H1 (cell line): ENCODE measurements at regions not wholly inside any gene's neighbourhood (a gene's known extent, or its start where the extent isn't known, plus 50 kb on each side); places are given as distances from the start of the nearest gene placed in this dataset.

Experiments used
- CTCF ChIA-PET: fragments of 300-600 bp; sonication (Branson Sonifier 250); formaldehyde crosslinking; loops from one replicate; lab custom pipeline; 2021; ENCODE audit not compliant: partially characterized antibody; lab: Charles Lee
- POLR2A ChIA-PET: fragments of 300-600 bp; sonication (Branson Sonifier 250); formaldehyde crosslinking; loops from one replicate; lab custom pipeline; 2021; ENCODE audit warnings: inconsistent platforms; ENCODE audit not compliant: partially characterized antibody; lab: Charles Lee
- DNase-seq, 2 experiments: peaks; one replicate each; pipeline versions ENCODE4 v3.0.0 to v3.0.0-alpha.2; 2010 to 2022; ENCODE audit warnings: low spot score in 2 of 2, low read depth in 1 of 2, mixed read lengths in 1 of 2
- FAIRE-seq: peaks from 2 replicates; lab custom pipeline; 2011; peaks lifted over from hg19 to GRCh38; lab: Jason Lieb, UNC
- H2AFZ ChIP-seq: 2 replicates; pipeline ENCODE4 v1.8.1; 2012; ENCODE audit warnings: low read length, inconsistent platforms
- H2AK5ac ChIP-seq: 2 replicates; pipeline ENCODE4 v1.6.1; 2013; ENCODE audit warnings: low read depth, low read length
- H2BK120ac ChIP-seq: replicated peaks from 2 replicates; pipeline ENCODE3; 2013; ENCODE audit warnings: low read depth, low read length, inconsistent platforms
- H2BK12ac ChIP-seq: 2 replicates; pipeline ENCODE4 v1.6.1; 2013; ENCODE audit warnings: low read depth, low read length
- H2BK15ac ChIP-seq: 2 replicates; pipeline ENCODE4 v1.6.1; 2013; ENCODE audit warnings: low read length
- H2BK20ac ChIP-seq: 2 replicates; pipeline ENCODE4 v1.6.1; 2013; ENCODE audit warnings: low read length
- H2BK5ac ChIP-seq: 2 replicates; pipeline ENCODE4 v1.6.1; 2013; ENCODE audit warnings: low read depth, low read length
- H3K14ac ChIP-seq: 2 replicates; pipeline ENCODE4 v1.6.1; 2013; ENCODE audit warnings: inconsistent platforms; ENCODE audit not compliant: insufficient read length
- H3K18ac ChIP-seq: 2 replicates; pipeline ENCODE4 v1.6.1; 2013; ENCODE audit warnings: low read length; ENCODE audit errors: extremely low read depth
- H3K23ac ChIP-seq: 2 replicates; pipeline ENCODE4 v1.6.1; 2013; ENCODE audit warnings: inconsistent platforms; ENCODE audit not compliant: insufficient read length
- H3K23me2 ChIP-seq: 2 replicates; pipeline ENCODE4 v1.6.1; 2013; ENCODE audit warnings: low read depth, low read length
- H3K27ac ChIP-seq: 2 replicates; pipeline ENCODE4 v1.6.1; 2011; ENCODE audit warnings: low read depth, low read length, inconsistent platforms
- H3K27me3 ChIP-seq, 4 experiments: replicated peaks in 1 of 4; 1 replicate in 1 of 4; 2 replicates in 3 of 4; pipeline versions ENCODE4 v1.6.1 to v1.8.1; 2011 to 2013; ENCODE audit warnings: low read length in 3 of 4, mild to moderate bottlenecking in 3 of 4, inconsistent platforms in 2 of 4, mixed read lengths in 2 of 4, moderate library complexity in 1 of 4; ENCODE audit not compliant: control insufficient read depth in 3 of 4, insufficient read depth in 3 of 4; ENCODE audit errors: extremely low read depth in 1 of 4
- H3K36me3 ChIP-seq, 4 experiments: 2 replicates each; pipeline versions ENCODE4 v1.6.1 to v1.8.1; 2011 to 2013; ENCODE audit warnings: mild to moderate bottlenecking in 4 of 4, low read length in 3 of 4, moderate library complexity in 2 of 4, control low read depth in 1 of 4, inconsistent platforms in 1 of 4; ENCODE audit not compliant: insufficient read depth in 4 of 4, control insufficient read depth in 2 of 4
- H3K4ac ChIP-seq: replicated peaks from 2 replicates; pipeline ENCODE3; 2013; ENCODE audit warnings: low read length, low read depth, mixed read lengths, inconsistent platforms; ENCODE audit not compliant: insufficient read length
- H3K4me1 ChIP-seq, 4 experiments: replicated peaks in 1 of 4; 1 replicate in 1 of 4; 2 replicates in 3 of 4; pipeline versions ENCODE4 v1.6.1 to v1.8.1; 2011 to 2013; ENCODE audit warnings: low read length in 3 of 4, inconsistent platforms in 2 of 4, mixed read lengths in 1 of 4; ENCODE audit not compliant: insufficient read depth in 4 of 4, control insufficient read depth in 3 of 4
- H3K4me2 ChIP-seq, 2 experiments: 2 replicates each; pipeline versions ENCODE4 v1.6.1 to v1.8.1; 2011 to 2013; ENCODE audit warnings: low read depth in 2 of 2, low read length in 2 of 2, control low read depth in 1 of 2, inconsistent platforms in 1 of 2, mild to moderate bottlenecking in 1 of 2; ENCODE audit not compliant: insufficient read depth in 1 of 2
- H3K4me3 ChIP-seq, 4 experiments: fragments of 200-600, 300-600 bp in 1 of 4; sonication (generic), shearing (Covaris generic), sonication (Bioruptor Twin) in 1 of 4; 2 replicates each; pipeline versions ENCODE4 v1.5.1 to v1.8.1; 2011 to 2016; ENCODE audit warnings: low read length in 4 of 4, low read depth in 3 of 4, control low read depth in 2 of 4, inconsistent platforms in 2 of 4, mild to moderate bottlenecking in 2 of 4, mixed read lengths in 1 of 4, moderate library complexity in 1 of 4; ENCODE audit not compliant: insufficient read depth in 2 of 4; ENCODE audit errors: extremely low read depth in 1 of 4
- H3K56ac ChIP-seq: replicated peaks from 2 replicates; pipeline ENCODE3; 2013; ENCODE audit warnings: low read depth, mild to moderate bottlenecking, mixed read lengths, low read length, inconsistent platforms; ENCODE audit not compliant: insufficient read length
- H3K79me1 ChIP-seq: 2 replicates; pipeline ENCODE4 v1.6.1; 2013; ENCODE audit warnings: low read depth, low read length, control low read depth
- H3K79me2 ChIP-seq, 2 experiments: 2 replicates each; pipeline versions ENCODE4 v1.6.1 to v1.8.1; 2012 to 2013; ENCODE audit warnings: low read length in 2 of 2, mild to moderate bottlenecking in 2 of 2, inconsistent platforms in 1 of 2; ENCODE audit not compliant: insufficient read depth in 2 of 2, control insufficient read depth in 1 of 2
- H3K9ac ChIP-seq, 4 experiments: replicated peaks in 1 of 4; 1 replicate in 1 of 4; 2 replicates in 3 of 4; pipeline versions ENCODE4 v1.6.1 to v1.8.1; 2011 to 2013; ENCODE audit warnings: low read depth in 3 of 4, low read length in 3 of 4, control low read depth in 2 of 4, mild to moderate bottlenecking in 2 of 4, moderate library complexity in 2 of 4, inconsistent platforms in 1 of 4; ENCODE audit errors: extremely low read depth in 1 of 4
- H3K9me3 ChIP-seq, 2 experiments: 2 replicates each; pipeline versions ENCODE4 v1.6.1 to v1.8.1; 2012 to 2013; ENCODE audit warnings: mild to moderate bottlenecking in 2 of 2, moderate library complexity in 2 of 2, control low read depth in 1 of 2, inconsistent platforms in 1 of 2, low read depth in 1 of 2, low read length in 1 of 2, mixed read lengths in 1 of 2; ENCODE audit not compliant: insufficient read depth in 2 of 2
- H4K20me1 ChIP-seq, 2 experiments: replicated peaks in 1 of 2; 2 replicates each; pipeline versions ENCODE3 to v1.8.1; 2011 to 2013; ENCODE audit warnings: inconsistent platforms in 2 of 2, low read length in 2 of 2, mild to moderate bottlenecking in 1 of 2; ENCODE audit not compliant: insufficient read depth in 2 of 2, control insufficient read depth in 1 of 2
- H4K5ac ChIP-seq: 2 replicates; pipeline ENCODE4 v1.6.1; 2013; ENCODE audit warnings: low read length, low read depth, mixed read lengths, inconsistent platforms; ENCODE audit not compliant: insufficient read length
- H4K8ac ChIP-seq: 2 replicates; pipeline ENCODE4 v1.8.0; 2013; ENCODE audit warnings: mild to moderate bottlenecking, moderate library complexity, low read length, inconsistent platforms; ENCODE audit not compliant: insufficient read depth; ENCODE audit errors: extremely low read depth
- H4K91ac ChIP-seq: replicated peaks from 2 replicates; pipeline ENCODE3; 2013; ENCODE audit warnings: low read length, mixed read lengths, inconsistent platforms; ENCODE audit not compliant: insufficient read length
- FOSL1 ChIP-seq: IDR thresholded peaks from 2 replicates; pipeline ENCODE4 v1.6.1; 2011; ENCODE audit warnings: mild to moderate bottlenecking, low read depth, low read length, moderate library complexity; ENCODE audit not compliant: insufficient read depth
- WGBS, 2 experiments: shearing (Covaris generic) in 1 of 2; methylation state at CpG; one replicate each; pipeline versions ENCODE4 v1.1.6 to v1.1.7; 2013 to 2015; ENCODE audit warnings: low lambda C conversion rate in 2 of 2, mixed read lengths in 2 of 2, inconsistent platforms in 1 of 2, low coverage in 1 of 2, missing lambda C conversion rate in 1 of 2; ENCODE audit not compliant: insufficient replicate concordance in 2 of 2, insufficient coverage in 1 of 2, insufficient read length in 1 of 2; ENCODE audit errors: extremely low coverage in 1 of 2, missing lambda C conversion rate in 1 of 2; 5-methylcytosine and 5-hydroxymethylcytosine counted together

- H4K91ac ChIP-seq: no peak overlapping the region
- H4K5ac ChIP-seq: no peak overlapping the region
- no peaks in the 10 kb centered on the region for H4K20me1 ChIP-seq
- peak overlapping the region; percentile 37; the same call in 1 of the 2 replicates for H2AFZ ChIP-seq
- H4K8ac ChIP-seq: no peak overlapping the region
- H3K79me2 ChIP-seq: no peaks in the 10 kb centered on the region
- ChIA-PET CTCF (interaction anchor here (1.6 kb wide), 1 partner anchor 65 kb away, joined by 3 read pairs; no protein-coding TSS in a partner anchor), POLR2A (interaction anchor here (0.7 kb wide), 1 partner anchor 21 kb away, joined by 5 read pairs; no protein-coding TSS in a partner anchor)
- H2BK5ac ChIP-seq: no peak overlapping the region
- H3K9ac ChIP-seq: no peak overlapping the region
- H3K14ac ChIP-seq: no peak overlapping the region
- H3K36me3 ChIP-seq: no peaks in the 10 kb centered on the region
- no peak for DNase-seq
- no peak overlapping the region for H3K4me3 ChIP-seq
- H3K4me1 ChIP-seq: peaks cover 2 to 8% (median 6%) of the 10 kb centered on the region in 4 experiments; a peak in 5 of 7 replicates
- H3K4ac ChIP-seq: no peak overlapping the region
- no peaks in the 10 kb centered on the region for H3K79me1 ChIP-seq
- H3K27ac ChIP-seq: no peak overlapping the region
- H2BK15ac ChIP-seq: no peak overlapping the region
- H3K18ac ChIP-seq: no peak overlapping the region
- no peaks in the 10 kb centered on the region for H3K23me2 ChIP-seq
- no peak for FAIRE-seq
- H3K23ac ChIP-seq: no peak overlapping the region
- H3K27me3 ChIP-seq: no peaks in the 10 kb centered on the region
- no peak overlapping the region for H2BK20ac ChIP-seq
- TF ChIP-seq FOSL1: no peak
- TF ChIP-seq, all 59 proteins: peak for 0
- Histone ChIP-seq H3K4me2 (no peak overlapping the region), H2BK120ac (no peak overlapping the region), H3K9me3 (no peaks in the 10 kb centered on the region), H2BK12ac (no peak overlapping the region), H2AK5ac (no peak overlapping the region), H3K56ac (no peak overlapping the region)
- 74% methylated on average over 2 of the region's 2 CpGs; no CpG with 5 or more reads in 1 of the 2 experiments for WGBS, 2 experiments
Measured at GRCh38 chr12:43273467-43273866, 278.5 kb downstream of the ADAMTS20 start.
